Endothelial cell of umbilical vein (primary cell): ENCODE measurements at regions not wholly inside any gene's neighbourhood (a gene's known extent, or its start where the extent isn't known, plus 50 kb on each side); places are given as distances from the start of the nearest gene placed in this dataset.

Experiments
- BruUV-seq: library from RNA; stranded (reverse); fragments of 400-500 nt; replicated peaks from 2 replicates; lab custom pipeline; 2021; lab: Mats Ljungman, UMichigan
- CTCF ChIA-PET: fragments of 300-600, 350-600 bp; sonication (Branson Sonifier 250); formaldehyde crosslinking; loops from one replicate; lab custom pipeline; 2021; ENCODE audit warnings: antibody characterized with exemption, inconsistent platforms; lab: Charles Lee
- POLR2A ChIA-PET: fragments of 300-600, 350-600 bp; sonication (Branson Sonifier 250); formaldehyde crosslinking; loops from one replicate; lab custom pipeline; 2021; ENCODE audit warnings: antibody characterized with exemption, inconsistent platforms; lab: Charles Lee
- DNase-seq: peaks from one replicate; pipeline ENCODE4 v3.0.0-alpha.2; 2011; ENCODE audit warnings: low read depth, low spot score
- FAIRE-seq: peaks from 2 replicates; lab custom pipeline; 2011; peaks lifted over from hg19 to GRCh38; lab: Jason Lieb, UNC
- H2AFZ ChIP-seq: 2 replicates; pipeline ENCODE4 v1.6.0; 2012; ENCODE audit warnings: low read depth, low read length, control low read depth, inconsistent platforms
- H3K27ac ChIP-seq: 2 replicates; pipeline ENCODE4 v1.5.1; 2011; ENCODE audit warnings: low read depth, mild to moderate bottlenecking, control low read depth, low read length, moderate library complexity; ENCODE audit not compliant: insufficient read depth
- H3K27me3 ChIP-seq, 2 experiments: 2 replicates each; pipeline versions ENCODE4 v1.6.0 to v1.6.1; 2011; ENCODE audit warnings: low read length in 2 of 2, mixed read lengths in 1 of 2; ENCODE audit not compliant: control insufficient read depth in 2 of 2, insufficient read depth in 2 of 2
- H3K36me3 ChIP-seq, 2 experiments: 2 replicates in 1 of 2; 3 replicates in 1 of 2; pipeline ENCODE4 v1.5.1; 2011; ENCODE audit warnings: low read length in 2 of 2, mild to moderate bottlenecking in 1 of 2, moderate library complexity in 1 of 2; ENCODE audit not compliant: control insufficient read depth in 2 of 2, insufficient read depth in 2 of 2; ENCODE audit errors: extremely low read depth in 1 of 2
- H3K4me1 ChIP-seq: 3 replicates; pipeline ENCODE4 v1.5.1; 2011; ENCODE audit warnings: mild to moderate bottlenecking, low read length; ENCODE audit not compliant: control insufficient read depth, insufficient read depth; ENCODE audit errors: extremely low read depth
- H3K4me2 ChIP-seq: 2 replicates; pipeline ENCODE4 v1.6.1; 2011; ENCODE audit warnings: low read length, control low read depth, mixed read lengths; ENCODE audit not compliant: insufficient read depth
- H3K4me3 ChIP-seq, 3 experiments: fragments of 200-600 bp in 1 of 3; sonication (generic), shearing (Covaris generic) in 1 of 3; replicated peaks in 1 of 3; 2 replicates each; pipeline ENCODE4 v1.5.1; 2011 to 2016; ENCODE audit warnings: control low read depth in 3 of 3, low read length in 3 of 3, mild to moderate bottlenecking in 2 of 3, inconsistent platforms in 1 of 3, low read depth in 1 of 3, moderate library complexity in 1 of 3; ENCODE audit not compliant: insufficient read depth in 1 of 3
- H3K79me2 ChIP-seq: 2 replicates; pipeline ENCODE4 v1.6.0; 2012; ENCODE audit warnings: low read length, inconsistent platforms; ENCODE audit not compliant: control insufficient read depth, insufficient read depth
- H3K9ac ChIP-seq: replicated peaks from 2 replicates; pipeline ENCODE3; 2011; ENCODE audit warnings: low read length, control low read depth; ENCODE audit not compliant: insufficient read depth; ENCODE audit errors: extremely low read depth
- H3K9me1 ChIP-seq: replicated peaks from 3 replicates; pipeline ENCODE4 v1.6.0; 2011; ENCODE audit warnings: mild to moderate bottlenecking, low read length; ENCODE audit not compliant: control insufficient read depth, insufficient read depth; ENCODE audit errors: extremely low read depth
- H3K9me3 ChIP-seq: replicated peaks from 2 replicates; pipeline ENCODE4 v1.5.1; 2012; ENCODE audit warnings: low read length, inconsistent platforms; ENCODE audit not compliant: control insufficient read depth, insufficient read depth
- H4K20me1 ChIP-seq: replicated peaks from 2 replicates; pipeline ENCODE3; 2011; ENCODE audit warnings: mild to moderate bottlenecking, low read length; ENCODE audit not compliant: control insufficient read depth, insufficient read depth; ENCODE audit errors: extremely low read depth
- EZH2 ChIP-seq: IDR thresholded peaks from 2 replicates; pipeline ENCODE4 v1.6.1; 2012; ENCODE audit warnings: borderline replicate concordance, low read depth, mild to moderate bottlenecking, moderate library complexity, low read length, inconsistent platforms; ENCODE audit not compliant: severe bottlenecking
- FOS ChIP-seq: IDR thresholded peaks from 2 replicates; pipeline ENCODE4 v1.6.1; 2011; ENCODE audit warnings: mild to moderate bottlenecking, low read length, moderate library complexity, borderline replicate concordance; ENCODE audit not compliant: insufficient read depth
- GATA2 ChIP-seq: IDR thresholded peaks from 2 replicates; pipeline ENCODE4 v1.7.0; 2011; ENCODE audit warnings: low read depth, mild to moderate bottlenecking, moderate library complexity, mixed read lengths, low read length; ENCODE audit not compliant: insufficient read length, insufficient read depth
- JUN ChIP-seq: IDR thresholded peaks from 2 replicates; pipeline ENCODE4 v1.6.1; 2011; ENCODE audit warnings: borderline replicate concordance, low read depth; ENCODE audit not compliant: insufficient read length, insufficient read depth
- MYC ChIP-seq: IDR thresholded peaks from one replicate; pipeline ENCODE4 v1.6.1; 2011; ENCODE audit warnings: mild to moderate bottlenecking, low read depth, low read length
- POLR2A ChIP-seq: IDR thresholded peaks from 2 replicates; pipeline ENCODE4 v1.6.1; 2012; ENCODE audit warnings: low read depth, mild to moderate bottlenecking, control low read depth, low read length
- POLR2AphosphoS5 ChIP-seq: IDR thresholded peaks from 2 replicates; pipeline ENCODE4 v1.6.1; 2012; ENCODE audit warnings: low read depth, mild to moderate bottlenecking, control low read depth, low read length, moderate library complexity; ENCODE audit not compliant: insufficient read depth
- dilution Hi-C: fragments of 300-500 bp; cut with MboI; formaldehyde crosslinking; loops from one replicate; pipeline ENCODE4 v1.15.0; 2019; ENCODE audit warnings: low sequenced_read_pairs; ENCODE audit not compliant: extremely low pct_ligation_motif_present
- intact Hi-C: fragments of 100-400 bp; cut with micrococcal nuclease; formaldehyde crosslinking; loops from one replicate; pipeline ENCODE4 v1.10.0; 2022
- TF ChIP-seq, protein P1 (sequence below), 2 donors: IDR thresholded peaks; 1 replicate in 1 of 2; 2 replicates in 1 of 2; pipeline ENCODE4 v1.5.1; 2011; ENCODE audit warnings: low read length in 2 of 2, mild to moderate bottlenecking in 2 of 2, moderate library complexity in 2 of 2, control low read depth in 1 of 2, inconsistent platforms in 1 of 2, low read depth in 1 of 2; ENCODE audit not compliant: insufficient read depth in 1 of 2; ENCODE audit errors: extremely low read depth in 1 of 2

DNA sequence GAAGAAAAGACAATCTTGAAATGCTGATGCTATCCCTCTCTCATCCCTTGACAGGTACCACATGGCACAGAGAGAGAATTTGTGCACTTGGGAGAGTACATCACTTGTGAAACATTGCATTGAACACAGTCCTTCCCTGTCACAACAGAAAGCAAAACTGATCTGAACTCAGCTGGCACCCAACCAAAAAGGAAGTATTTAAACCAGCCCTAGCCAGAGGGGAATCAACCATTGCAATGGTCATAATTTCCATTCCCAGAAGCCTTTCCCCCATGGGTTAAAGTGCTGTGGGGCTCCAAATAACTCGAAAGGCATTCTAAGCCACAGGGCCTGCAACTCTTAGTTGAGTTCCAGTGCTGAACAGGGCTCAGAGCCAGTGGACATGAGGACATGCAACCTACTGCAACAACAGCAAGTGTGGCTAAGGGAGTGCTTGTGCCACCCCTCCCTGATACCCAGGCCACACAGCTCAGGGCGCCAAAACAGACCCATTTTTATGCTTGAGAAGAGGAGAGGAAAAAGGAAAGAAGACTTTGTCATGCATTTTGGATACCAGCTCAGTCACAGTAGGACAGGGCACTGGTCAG lies 530.8 kb upstream of the BCHE start:
- FAIRE-seq: no peak
- H3K4me1 ChIP-seq: no peaks in the 10 kb centered on the region
- H3K4me2 ChIP-seq: no peak overlapping the region
- H3K4me3 ChIP-seq: no peak overlapping the region
- BruUV-seq: no TSS peak
- no peaks in the 10 kb centered on the region for H3K27me3 ChIP-seq
- no peaks in the 10 kb centered on the region for H4K20me1 ChIP-seq
- no peak overlapping the region for H2AFZ ChIP-seq
- dilution Hi-C loops (no loop called here), intact Hi-C loops (no loop called here)
- H3K9me1 ChIP-seq: no peaks in the 10 kb centered on the region
- POLR2A ChIA-PET: no interaction called here
- TF ChIP-seq JUN (no peak), POLR2A (no peak), EZH2 (no peak), MYC (no peak), POLR2AphosphoS5 (no peak), GATA2 (no peak), FOS (no peak)
- TF ChIP-seq, protein P1, sequence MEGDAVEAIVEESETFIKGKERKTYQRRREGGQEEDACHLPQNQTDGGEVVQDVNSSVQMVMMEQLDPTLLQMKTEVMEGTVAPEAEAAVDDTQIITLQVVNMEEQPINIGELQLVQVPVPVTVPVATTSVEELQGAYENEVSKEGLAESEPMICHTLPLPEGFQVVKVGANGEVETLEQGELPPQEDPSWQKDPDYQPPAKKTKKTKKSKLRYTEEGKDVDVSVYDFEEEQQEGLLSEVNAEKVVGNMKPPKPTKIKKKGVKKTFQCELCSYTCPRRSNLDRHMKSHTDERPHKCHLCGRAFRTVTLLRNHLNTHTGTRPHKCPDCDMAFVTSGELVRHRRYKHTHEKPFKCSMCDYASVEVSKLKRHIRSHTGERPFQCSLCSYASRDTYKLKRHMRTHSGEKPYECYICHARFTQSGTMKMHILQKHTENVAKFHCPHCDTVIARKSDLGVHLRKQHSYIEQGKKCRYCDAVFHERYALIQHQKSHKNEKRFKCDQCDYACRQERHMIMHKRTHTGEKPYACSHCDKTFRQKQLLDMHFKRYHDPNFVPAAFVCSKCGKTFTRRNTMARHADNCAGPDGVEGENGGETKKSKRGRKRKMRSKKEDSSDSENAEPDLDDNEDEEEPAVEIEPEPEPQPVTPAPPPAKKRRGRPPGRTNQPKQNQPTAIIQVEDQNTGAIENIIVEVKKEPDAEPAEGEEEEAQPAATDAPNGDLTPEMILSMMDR (IDR thresholded peaks at IDR 0.05; ENCODE audit: extremely low read depth in 1 of 2, insufficient read depth in 1 of 2, low read depth in 1 of 2, low read length in 2 of 2): no peak
- no peak for DNase-seq
- no peak overlapping the region for H3K9ac ChIP-seq
- no peaks in the 10 kb centered on the region for H3K79me2 ChIP-seq
- no peaks in the 10 kb centered on the region for H3K9me3 ChIP-seq
- no peak overlapping the region for H3K27ac ChIP-seq
- CTCF ChIA-PET: no interaction called here
- no peaks in the 10 kb centered on the region for H3K36me3 ChIP-seq
